GM12878 (cell line): ENCODE measurements at regions not wholly inside any gene's neighbourhood (a gene's known extent, or its start where the extent isn't known, plus 50 kb on each side); places are given as distances from the start of the nearest gene placed in this dataset.

Experiments
- ATAC-seq: fragments of 200-7000 bp; cut with Tn5 transposase; 3 replicates; pipeline ENCODE4 v1.9.1; 2020; ENCODE audit warnings: mild to moderate bottlenecking, moderate library complexity
- BruUV-seq: library from RNA; stranded (reverse); fragments of 400-500 nt; replicated peaks from 2 replicates; lab custom pipeline; 2021; lab: Mats Ljungman, UMichigan
- CTCF ChIA-PET: fragments of 300-600 bp; sonication (Branson Sonifier 250); formaldehyde crosslinking; extraction: SDS; loops from one replicate; lab custom pipeline; 2021; ENCODE audit warnings: inconsistent platforms; lab: Yijun Ruan, JAX
- POLR2A ChIA-PET: fragments of 350-600 bp; formaldehyde crosslinking; extraction: SDS; loops from one replicate; lab custom pipeline; 2021; ENCODE audit warnings: inconsistent platforms; lab: Charles Lee
- RAD21 ChIA-PET: fragments of 300-600 bp; sonication (Branson Sonifier 250); formaldehyde crosslinking; loops from one replicate; lab custom pipeline; 2023; ENCODE audit warnings: antibody characterized with exemption; ENCODE audit not compliant: unreplicated experiment; lab: Charles Lee
- SMC1A ChIA-PET: fragments of 300-600 bp; sonication (Branson Sonifier 250); formaldehyde crosslinking; loops from one replicate; lab custom pipeline; 2023; ENCODE audit not compliant: unreplicated experiment, uncharacterized antibody; lab: Charles Lee
- DNase-seq: peaks from one replicate; pipeline ENCODE4 v3.0.0-alpha.2; 2011; ENCODE audit warnings: low read depth, low spot score
- FAIRE-seq: peaks from 3 replicates; lab custom pipeline; 2011; peaks lifted over from hg19 to GRCh38; lab: Jason Lieb, UNC
- H2AFZ ChIP-seq: 2 replicates; pipeline ENCODE4 v1.6.0; 2011; ENCODE audit warnings: low read depth, low read length, control low read depth; ENCODE audit not compliant: control insufficient read depth
- H3K27ac ChIP-seq: 2 replicates; pipeline ENCODE4 v1.5.1; 2011; ENCODE audit warnings: control low read depth; ENCODE audit not compliant: control insufficient read depth, insufficient read depth
- H3K27me3 ChIP-seq, 2 experiments: replicated peaks in 1 of 2; 2 replicates each; pipeline versions ENCODE4 v1.6.0 to v1.6.1; 2011; ENCODE audit warnings: low read length in 1 of 2; ENCODE audit not compliant: control insufficient read depth in 2 of 2, insufficient read depth in 2 of 2
- H3K36me3 ChIP-seq, 2 experiments: 2 replicates each; pipeline ENCODE4 v1.5.1; 2011; ENCODE audit warnings: low read length in 1 of 2; ENCODE audit not compliant: control insufficient read depth in 2 of 2, insufficient read depth in 2 of 2
- H3K4me1 ChIP-seq: 2 replicates; pipeline ENCODE4 v1.6.1; 2011; ENCODE audit warnings: mild to moderate bottlenecking, low read length, moderate library complexity, mixed read lengths; ENCODE audit not compliant: control insufficient read depth, insufficient read depth
- H3K4me2 ChIP-seq: 2 replicates; pipeline ENCODE4 v1.6.0; 2011; ENCODE audit warnings: control low read depth; ENCODE audit not compliant: control insufficient read depth, insufficient read depth
- H3K4me3 ChIP-seq: fragments of 200-600 bp; sonication (generic); 2 replicates; pipeline ENCODE4 v1.5.1; 2016
- H3K79me2 ChIP-seq: 2 replicates; pipeline ENCODE4 v1.6.0; 2011; ENCODE audit warnings: low read length; ENCODE audit not compliant: control insufficient read depth, insufficient read depth
- H3K9ac ChIP-seq: 2 replicates; pipeline ENCODE4 v1.8.0; 2011; ENCODE audit warnings: low read length, control low read depth, mixed read lengths; ENCODE audit not compliant: control insufficient read depth, insufficient read depth
- H3K9me3 ChIP-seq: replicated peaks from 3 replicates; pipeline ENCODE4 v1.5.1; 2011; ENCODE audit warnings: mild to moderate bottlenecking, low read length; ENCODE audit not compliant: control insufficient read depth, insufficient read depth
- H4K20me1 ChIP-seq: 2 replicates; pipeline ENCODE4 v1.6.0; 2011; ENCODE audit not compliant: control insufficient read depth, insufficient read depth
- CBFB ChIP-seq: IDR thresholded peaks from 2 replicates; pipeline ENCODE4 v1.6.1; 2016; ENCODE audit warnings: antibody characterized with exemption, low read depth
- IKZF2 ChIP-seq, 2 experiments: fragments of 450-650 bp; IDR thresholded peaks; 2 replicates each; pipeline ENCODE4 v1.6.1; 2017; ENCODE audit warnings: mild to moderate bottlenecking in 2 of 2, moderate library complexity in 2 of 2
- IRF3 ChIP-seq: fragments of 450-650 bp; IDR thresholded peaks from 2 replicates; pipeline ENCODE4 v1.6.1; 2014; ENCODE audit warnings: mild to moderate bottlenecking
- LARP7 ChIP-seq: fragments of 450-650 bp; IDR thresholded peaks from 2 replicates; pipeline ENCODE4 v1.6.1; 2017; ENCODE audit warnings: mild to moderate bottlenecking
- STAT1 ChIP-seq: fragments of 450-650 bp; conservative IDR thresholded peaks from 2 replicates; pipeline ENCODE4 v1.6.1; 2014; ENCODE audit warnings: antibody characterized with exemption, mild to moderate bottlenecking
- TBL1XR1 ChIP-seq: IDR thresholded peaks from 2 replicates; pipeline ENCODE4 v1.6.1; 2012; ENCODE audit warnings: low read depth, low read length, improper control_type of control experiment
- ZNF207 ChIP-seq: fragments of 450-650 bp; IDR thresholded peaks from 2 replicates; pipeline ENCODE4 v1.6.1; 2014; ENCODE audit warnings: antibody characterized with exemption, mild to moderate bottlenecking, borderline replicate concordance
- ZSCAN29 ChIP-seq: fragments of 450-650 bp; IDR thresholded peaks from 2 replicates; pipeline ENCODE4 v1.6.1; 2017; ENCODE audit warnings: mild to moderate bottlenecking, moderate library complexity
- WGBS: methylation state at CpG from one replicate; pipeline ENCODE4 v1.1.6; 2016; ENCODE audit warnings: low lambda C conversion rate; ENCODE audit not compliant: insufficient replicate concordance, insufficient coverage; ENCODE audit errors: missing lambda C conversion rate; 5-methylcytosine and 5-hydroxymethylcytosine counted together
- in situ Hi-C: fragments of 300-500 bp; cut with MboI; formaldehyde crosslinking; loops from 9 replicates; pipeline ENCODE4 v1.14.3; 2018; ENCODE audit warnings: mixed read lengths
- intact Hi-C: fragments of 100-400 bp; cut with micrococcal nuclease; formaldehyde crosslinking; loops from one replicate; pipeline ENCODE4 v1.14.2; 2022; ENCODE audit not compliant: unreplicated experiment
- TF ChIP-seq, protein P1 (sequence below): fragments of 150-350 bp; IDR thresholded peaks from 2 replicates; pipeline ENCODE4 v1.6.1; 2014; ENCODE audit warnings: mild to moderate bottlenecking, low read depth, low read length

- ChIA-PET SMC1A (no interaction called here), POLR2A (no interaction called here), RAD21 (no interaction called here), CTCF (no interaction called here)
- 48% methylated on average over 19 of the region's 19 CpGs for WGBS
- in situ Hi-C loops (no loop called here), intact Hi-C loops (no loop called here)
- no peak overlapping the region for H3K4me3 ChIP-seq
- no peak overlapping the region for H3K27ac ChIP-seq
- no peak overlapping the region for H3K4me2 ChIP-seq
- BruUV-seq, result no TSS peak
- no peaks in the 10 kb centered on the region for H3K79me2 ChIP-seq
- no peaks in the 10 kb centered on the region for H3K4me1 ChIP-seq
- ATAC-seq (no peak), DNase-seq (no peak), FAIRE-seq (no peak)
- H3K9ac ChIP-seq, result no peak overlapping the region
- no peaks in the 10 kb centered on the region for H3K27me3 ChIP-seq
- H2AFZ ChIP-seq, result no peak overlapping the region
- TF ChIP-seq ZNF207 (no peak), ZSCAN29 (no peak), TBL1XR1 (no peak), IRF3 (no peak), CBFB (no peak), LARP7 (no peak), IKZF2 (IDR thresholded peaks at IDR 0.05) (no peak), STAT1 (no peak)
- TF ChIP-seq, protein P1, sequence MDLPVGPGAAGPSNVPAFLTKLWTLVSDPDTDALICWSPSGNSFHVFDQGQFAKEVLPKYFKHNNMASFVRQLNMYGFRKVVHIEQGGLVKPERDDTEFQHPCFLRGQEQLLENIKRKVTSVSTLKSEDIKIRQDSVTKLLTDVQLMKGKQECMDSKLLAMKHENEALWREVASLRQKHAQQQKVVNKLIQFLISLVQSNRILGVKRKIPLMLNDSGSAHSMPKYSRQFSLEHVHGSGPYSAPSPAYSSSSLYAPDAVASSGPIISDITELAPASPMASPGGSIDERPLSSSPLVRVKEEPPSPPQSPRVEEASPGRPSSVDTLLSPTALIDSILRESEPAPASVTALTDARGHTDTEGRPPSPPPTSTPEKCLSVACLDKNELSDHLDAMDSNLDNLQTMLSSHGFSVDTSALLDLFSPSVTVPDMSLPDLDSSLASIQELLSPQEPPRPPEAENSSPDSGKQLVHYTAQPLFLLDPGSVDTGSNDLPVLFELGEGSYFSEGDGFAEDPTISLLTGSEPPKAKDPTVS, result no peak
- H4K20me1 ChIP-seq, result no peaks in the 10 kb centered on the region
- no peaks in the 10 kb centered on the region for H3K36me3 ChIP-seq
- H3K9me3 ChIP-seq, result no peaks in the 10 kb centered on the region
Observed at GRCh38 chr7:130875-131780, 61.2 kb upstream of the FAM20C start.
